ENCODE measurements at regions not wholly inside any gene's neighbourhood (a gene's known extent, or its start where the extent isn't known, plus 50 kb on each side); places are given as distances from the start of the nearest gene placed in this dataset.

DNA sequence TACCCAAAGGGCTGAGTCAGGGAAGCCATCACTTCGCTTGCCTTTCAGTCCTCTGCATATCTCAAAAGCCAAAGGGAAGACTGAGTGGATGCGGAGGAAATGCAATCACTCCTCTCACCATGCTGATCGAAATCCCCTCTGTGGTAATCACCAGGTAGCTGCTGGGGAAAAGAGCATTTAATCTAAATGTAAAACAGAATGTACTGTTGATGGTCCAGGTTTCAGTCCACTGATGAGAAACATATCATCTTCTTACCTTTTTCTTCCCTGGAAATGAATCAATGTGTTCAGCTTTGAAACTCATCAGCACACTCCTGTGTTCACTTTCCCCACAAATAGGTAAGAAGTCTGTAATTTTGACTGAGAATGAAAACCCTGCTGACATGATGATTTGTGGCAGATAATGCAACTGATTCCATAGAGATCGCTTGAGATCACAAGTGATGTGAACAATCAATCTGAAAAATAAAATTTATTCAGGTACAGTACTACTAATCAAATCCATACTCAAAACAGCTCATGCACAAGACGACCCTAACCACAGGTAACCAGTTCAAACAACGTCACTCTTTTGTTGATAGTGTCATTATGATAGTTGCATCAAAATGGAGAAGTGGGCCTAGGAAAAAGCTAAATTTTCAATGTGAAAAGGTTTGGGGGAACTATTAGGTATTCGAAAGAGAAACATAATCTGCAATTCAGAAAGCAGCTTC, 454.0 kb upstream of the RGMB start:
- TF ChIP-seq, protein P1, sequence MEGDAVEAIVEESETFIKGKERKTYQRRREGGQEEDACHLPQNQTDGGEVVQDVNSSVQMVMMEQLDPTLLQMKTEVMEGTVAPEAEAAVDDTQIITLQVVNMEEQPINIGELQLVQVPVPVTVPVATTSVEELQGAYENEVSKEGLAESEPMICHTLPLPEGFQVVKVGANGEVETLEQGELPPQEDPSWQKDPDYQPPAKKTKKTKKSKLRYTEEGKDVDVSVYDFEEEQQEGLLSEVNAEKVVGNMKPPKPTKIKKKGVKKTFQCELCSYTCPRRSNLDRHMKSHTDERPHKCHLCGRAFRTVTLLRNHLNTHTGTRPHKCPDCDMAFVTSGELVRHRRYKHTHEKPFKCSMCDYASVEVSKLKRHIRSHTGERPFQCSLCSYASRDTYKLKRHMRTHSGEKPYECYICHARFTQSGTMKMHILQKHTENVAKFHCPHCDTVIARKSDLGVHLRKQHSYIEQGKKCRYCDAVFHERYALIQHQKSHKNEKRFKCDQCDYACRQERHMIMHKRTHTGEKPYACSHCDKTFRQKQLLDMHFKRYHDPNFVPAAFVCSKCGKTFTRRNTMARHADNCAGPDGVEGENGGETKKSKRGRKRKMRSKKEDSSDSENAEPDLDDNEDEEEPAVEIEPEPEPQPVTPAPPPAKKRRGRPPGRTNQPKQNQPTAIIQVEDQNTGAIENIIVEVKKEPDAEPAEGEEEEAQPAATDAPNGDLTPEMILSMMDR (IDR thresholded peaks at IDR 0.05; ENCODE audit: poor library complexity, severe bottlenecking) = no peak
- peak; percentile 36 for TF ChIP-seq POLR2AphosphoS5 (IDR thresholded peaks at IDR 0.05)
- TF ChIP-seq RAD21 (conservative IDR thresholded peaks at IDR 0.05) = peak; percentile 24
- TF ChIP-seq MXI1 (conservative IDR thresholded peaks at IDR 0.05; ENCODE audit: poor library complexity, severe bottlenecking) = no peak
